HL-60 (cell line): ENCODE measurements at regions not wholly inside any gene's neighbourhood (a gene's known extent, or its start where the extent isn't known, plus 50 kb on each side); places are given as distances from the start of the nearest gene placed in this dataset.

Source experiments
- DNase-seq, 2 experiments: peaks; one replicate each; pipeline ENCODE4 v3.0.0-alpha.2; 2010 to 2020; ENCODE audit warnings: low read depth in 1 of 2, low spot score in 1 of 2
- H3K27ac ChIP-seq: fragments of 250-450 bp; sonication (Bioruptor Pico); replicated peaks from 2 replicates; pipeline ENCODE4 v1.5.1; 2020; ENCODE audit warnings: mild to moderate bottlenecking, moderate library complexity
- H3K27me3 ChIP-seq: fragments of 250-450 bp; sonication (Bioruptor Pico); 2 replicates; pipeline ENCODE4 v1.5.1; 2021; ENCODE audit warnings: mild to moderate bottlenecking, moderate library complexity; ENCODE audit not compliant: insufficient read depth, poor library complexity, severe bottlenecking
- H3K4me3 ChIP-seq: replicated peaks from 2 replicates; pipeline ENCODE4 v1.5.1; 2011; ENCODE audit warnings: mild to moderate bottlenecking, control low read depth, low read length; ENCODE audit not compliant: insufficient read depth
- CTCF ChIP-seq: IDR thresholded peaks from one replicate; pipeline ENCODE4 v1.5.1; 2011; ENCODE audit warnings: low read length, control low read depth, inconsistent platforms; ENCODE audit not compliant: insufficient read depth
- GABPA ChIP-seq: IDR thresholded peaks from 2 replicates; pipeline ENCODE4 v1.6.1; 2012; ENCODE audit warnings: low read depth
- POLR2AphosphoS5 ChIP-seq: IDR thresholded peaks from 2 replicates; pipeline ENCODE4 v1.6.1; 2012; ENCODE audit warnings: low read depth
- REST ChIP-seq: IDR thresholded peaks from 2 replicates; pipeline ENCODE4 v1.6.1; 2012; ENCODE audit warnings: low read depth; ENCODE audit not compliant: insufficient replicate concordance
- SPI1 ChIP-seq: IDR thresholded peaks from 2 replicates; pipeline ENCODE4 v1.6.1; 2012; ENCODE audit warnings: low read depth, mild to moderate bottlenecking, borderline replicate concordance

GRCh38 chr5:9972059-9972458, 277.6 kb downstream of the ATPSCKMT start:
- no peaks in the 10 kb centered on the region for H3K27me3 ChIP-seq
- DNase-seq, result no peak
- H3K27ac ChIP-seq, result no peak overlapping the region
- no peak for TF ChIP-seq CTCF
- no peak for TF ChIP-seq SPI1
- no peak for TF ChIP-seq REST
- no peak for TF ChIP-seq GABPA
- TF ChIP-seq POLR2AphosphoS5, result no peak
- no peak overlapping the region for H3K4me3 ChIP-seq

GRCh38 chr5:9971301-9971700, 278.4 kb downstream of the ATPSCKMT start:
- Histone ChIP-seq H3K4me3 (no peak overlapping the region), H3K27ac (no peak overlapping the region), H3K27me3 (no peaks in the 10 kb centered on the region)
- TF ChIP-seq REST (no peak), GABPA (no peak), POLR2AphosphoS5 (no peak), CTCF (no peak), SPI1 (no peak)
- DNase-seq, result no peak

- TF ChIP-seq CTCF, result no peak
- DNase-seq, result no peak
- no peak overlapping the region for H3K4me3 ChIP-seq
- H3K27ac ChIP-seq, result no peak overlapping the region
- H3K27me3 ChIP-seq, result no peaks in the 10 kb centered on the region
Measured at GRCh38 chr5:9958914-9959313, 290.8 kb downstream of the ATPSCKMT start.

GRCh38 chr5:9957214-9957613, 292.5 kb downstream of the ATPSCKMT start:
- DNase-seq, result no peak
- Histone ChIP-seq H3K27ac (no peak overlapping the region), H3K27me3 (no peaks in the 10 kb centered on the region), H3K4me3 (no peak overlapping the region)
- TF ChIP-seq CTCF (no peak), REST (no peak), GABPA (no peak), POLR2AphosphoS5 (no peak), SPI1 (no peak)
